ENCODE measurements at regions not wholly inside any gene's neighbourhood (a gene's known extent, or its start where the extent isn't known, plus 50 kb on each side); places are given as distances from the start of the nearest gene placed in this dataset.

DNA sequence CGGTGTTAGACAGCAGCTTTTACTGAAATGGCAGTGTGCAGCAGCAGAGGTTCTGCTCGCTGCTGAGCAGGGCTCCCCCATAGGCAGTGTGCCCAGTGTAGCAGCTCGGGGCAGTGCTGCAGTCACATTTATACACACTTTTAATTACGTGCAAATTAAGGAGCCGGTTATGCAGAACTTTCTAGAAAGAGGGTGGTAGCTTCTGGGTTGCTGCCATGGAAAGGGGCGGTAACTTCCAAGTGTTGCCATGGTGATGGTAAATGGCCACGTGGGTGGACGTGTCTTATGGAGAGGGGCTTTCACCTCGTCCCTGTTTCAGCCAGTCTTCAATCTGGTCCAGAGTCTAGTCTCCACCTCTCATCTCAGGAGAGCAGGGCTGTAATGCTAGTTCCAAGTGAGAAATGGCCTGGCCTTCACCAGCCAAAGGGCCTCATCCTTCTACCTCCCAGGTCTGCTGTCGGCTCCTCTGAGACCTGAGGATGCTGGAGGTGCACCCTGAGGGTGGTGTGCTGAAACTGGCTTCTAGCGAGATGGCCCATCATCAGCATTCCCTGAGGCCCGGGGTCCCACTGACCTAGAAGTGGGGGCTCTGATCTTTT, 180.5 kb upstream of the PMEPA1 start:
- no peak for DNase-seq

DNA sequence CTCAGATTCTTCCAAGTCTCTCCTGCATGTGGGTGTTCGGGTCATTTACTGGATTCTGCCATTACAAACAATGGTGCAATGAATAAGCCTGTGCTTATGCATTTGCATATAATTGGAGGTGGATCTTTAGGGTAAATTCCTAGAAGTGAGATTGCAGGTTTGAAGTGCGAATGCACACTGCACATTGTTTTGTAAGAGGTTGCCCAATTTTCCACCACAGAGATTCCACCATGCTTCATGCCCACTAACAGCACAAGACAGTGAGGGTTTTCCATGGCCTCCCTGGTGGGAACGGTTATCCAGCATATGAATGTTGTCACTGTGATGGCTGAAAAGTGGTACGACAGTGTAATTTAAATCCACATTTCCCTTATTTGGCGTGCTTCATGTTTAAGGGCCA, 178.8 kb upstream of the PMEPA1 start:
- no peak for DNase-seq

DNA sequence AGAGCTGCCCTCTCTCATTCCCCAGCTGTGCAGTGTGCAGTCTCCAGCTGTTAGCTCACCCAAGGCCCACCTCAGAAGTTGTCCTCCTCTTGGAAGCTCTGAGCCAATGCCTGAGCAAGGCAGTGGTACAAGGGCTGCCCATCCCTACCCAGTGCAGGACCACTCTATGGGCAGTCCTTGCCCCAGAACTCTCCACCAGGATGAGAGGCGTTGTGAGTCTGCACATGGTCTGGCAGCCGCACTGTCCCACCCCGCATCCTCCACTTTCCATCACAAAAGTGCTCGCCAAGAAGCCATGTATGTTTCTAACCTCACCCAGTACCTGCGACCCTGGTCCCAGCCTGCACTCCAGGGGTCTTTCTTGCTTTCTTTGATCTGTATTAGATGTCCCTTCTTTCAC, 175.1 kb upstream of the PMEPA1 start:
- no peak for DNase-seq

GRCh38 chr20:57883761-57884160, 173.9 kb upstream of the PMEPA1 start:
- DNase-seq = no peak

DNA sequence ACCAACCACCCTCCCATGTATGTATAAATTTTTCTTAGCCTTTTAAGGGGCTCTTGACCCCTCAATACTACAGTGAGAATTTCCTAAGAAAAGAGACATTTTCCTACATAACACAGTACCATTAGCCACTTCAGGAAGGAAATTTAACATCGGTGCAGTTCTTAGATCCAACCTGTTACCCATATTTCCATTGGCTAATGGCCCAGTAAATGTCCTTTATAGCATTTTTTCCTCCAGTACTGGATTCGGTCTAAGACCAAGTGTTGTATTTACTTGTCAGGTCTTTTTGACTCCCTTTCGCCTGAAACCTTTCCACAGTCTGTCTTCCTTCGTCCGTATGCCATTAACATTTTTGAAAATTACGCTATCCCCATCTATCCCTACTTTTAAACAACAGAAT, 173.4 kb upstream of the PMEPA1 start:
- no peak for DNase-seq

- no peak for DNase-seq
Observed at GRCh38 chr20:57882451-57883161, 172.8 kb upstream of the PMEPA1 start.

DNA sequence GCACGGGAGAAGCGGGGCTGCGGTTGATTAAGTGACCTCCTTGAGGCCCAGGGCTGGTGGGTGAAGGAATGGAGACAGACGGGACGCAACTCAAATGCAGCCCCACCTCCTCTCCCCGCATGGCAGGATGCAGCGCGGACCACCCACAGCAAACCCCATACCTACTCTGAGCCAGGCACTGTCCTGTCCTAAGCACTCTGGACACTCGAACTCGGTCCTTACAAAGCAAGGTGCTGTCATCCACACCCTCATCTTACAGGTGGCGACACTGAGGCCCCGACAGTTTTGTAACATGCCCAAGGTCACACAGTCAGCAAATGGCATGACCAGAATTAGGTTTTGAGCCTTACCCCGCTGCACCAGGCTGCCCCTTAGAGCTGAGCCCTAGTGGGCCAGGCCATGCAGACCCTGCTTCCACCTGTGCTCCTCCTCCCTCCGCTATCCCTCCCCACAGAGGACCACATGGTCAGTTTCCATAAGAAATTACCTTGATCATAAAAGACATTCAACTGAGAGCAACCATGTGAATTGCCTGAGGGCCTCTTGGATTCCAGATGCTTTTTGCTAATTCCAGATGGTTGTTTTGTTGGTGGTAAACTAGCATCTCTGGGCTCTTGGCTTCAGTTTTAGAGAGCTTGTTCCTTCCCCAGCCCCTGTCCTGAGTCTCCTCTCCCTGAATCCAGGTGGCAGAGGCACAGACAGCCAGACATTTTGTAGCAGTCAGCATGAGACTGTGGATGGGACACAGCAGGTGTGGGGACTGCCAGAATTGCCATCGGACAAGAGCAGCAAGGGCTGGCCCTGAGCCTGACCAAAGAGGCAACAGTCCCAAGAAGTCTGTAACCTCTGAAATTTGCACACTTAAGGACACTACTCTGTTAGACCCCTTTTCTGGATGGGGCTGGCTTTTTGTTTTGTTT, 171.9 kb upstream of the PMEPA1 start:
- no peak for DNase-seq

- DNase-seq = no peak
Observed at GRCh38 chr20:57880571-57880892, 170.7 kb upstream of the PMEPA1 start.

DNA sequence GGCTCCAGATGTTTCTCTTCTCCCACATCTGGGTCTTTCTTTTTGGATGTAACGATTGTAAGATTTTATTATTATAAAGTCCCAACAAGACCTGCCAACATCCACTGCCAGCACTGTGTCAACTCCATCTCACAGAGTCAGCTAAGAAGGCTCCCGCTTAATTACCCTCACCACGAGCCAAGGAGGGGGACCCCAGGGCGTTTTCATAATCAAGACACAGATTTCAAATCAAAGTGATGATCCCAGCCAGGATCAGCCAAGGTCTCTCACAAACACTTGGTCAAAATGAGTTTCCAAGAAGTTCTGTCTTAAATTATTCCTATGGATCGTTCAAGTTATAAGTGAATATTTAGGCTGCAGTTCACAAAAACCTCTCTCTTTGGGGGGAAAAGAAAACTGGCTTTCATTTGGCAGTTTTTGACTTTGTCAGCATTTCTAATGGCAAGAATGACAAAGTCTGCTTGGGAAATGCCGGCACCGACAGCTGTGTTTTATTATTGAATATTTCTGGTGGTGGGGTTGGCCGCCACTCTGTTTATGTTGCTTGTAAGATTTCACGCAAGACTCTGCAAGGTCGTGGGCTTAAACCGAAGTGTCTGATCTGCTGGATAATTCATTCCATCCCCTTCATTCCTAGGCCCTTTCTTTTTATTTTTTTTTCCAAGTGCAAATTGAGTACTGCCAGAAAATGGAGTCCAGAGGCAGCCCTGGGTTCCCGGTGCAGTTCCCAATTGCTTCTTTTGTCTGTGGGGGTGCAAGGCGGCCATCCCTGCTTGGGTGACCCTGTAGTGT, 170.2 kb upstream of the PMEPA1 start:
- no peak for DNase-seq

DNA sequence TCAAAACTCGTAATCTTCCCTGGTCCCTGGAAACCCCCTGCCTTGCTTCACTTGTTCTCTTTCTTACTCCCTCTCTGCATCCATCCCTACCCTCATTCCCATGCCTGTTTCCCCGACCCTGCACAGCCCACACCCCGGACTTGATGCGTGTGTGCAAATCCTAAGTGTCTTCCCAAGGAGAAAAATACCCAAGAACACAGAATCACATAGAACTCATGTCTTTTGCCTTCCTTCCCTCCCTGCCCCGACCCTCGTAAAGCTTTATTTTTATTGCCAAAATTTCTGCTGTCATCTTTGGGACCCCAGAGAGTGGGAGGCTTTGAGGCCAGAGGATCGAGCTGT, 169.6 kb upstream of the PMEPA1 start:
- no peak for DNase-seq

DNA sequence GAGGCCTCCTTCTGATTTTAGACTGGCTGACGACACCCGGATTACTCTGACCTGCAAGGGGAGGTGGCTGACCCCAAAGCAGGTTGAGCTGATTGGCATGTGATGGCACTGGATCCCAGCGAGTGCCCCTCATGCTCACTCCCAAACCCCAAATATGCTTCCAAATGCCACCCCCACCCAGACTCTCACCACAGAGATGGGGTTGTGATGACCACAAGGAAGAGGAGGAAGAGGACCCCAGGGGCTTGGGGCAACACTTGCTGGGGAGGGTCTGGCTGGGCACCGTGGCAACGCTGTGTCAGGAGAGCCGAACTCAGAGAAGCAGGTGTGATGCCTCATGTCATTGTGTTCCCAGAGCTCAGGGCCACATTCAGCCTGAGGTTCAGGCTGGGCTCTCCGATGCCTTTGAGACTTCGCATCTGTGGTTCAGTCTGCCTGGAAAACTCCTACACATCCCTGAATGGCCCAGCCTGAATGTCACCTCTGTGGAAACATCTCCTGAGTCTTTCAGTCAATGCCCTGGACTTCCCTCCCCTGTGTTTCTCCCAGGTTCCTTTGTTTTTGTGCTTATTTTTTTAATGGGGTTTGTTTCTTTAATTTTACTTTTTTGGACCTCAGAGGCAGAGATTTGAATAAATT, 169.1 kb upstream of the PMEPA1 start:
- no peak for DNase-seq

DNA sequence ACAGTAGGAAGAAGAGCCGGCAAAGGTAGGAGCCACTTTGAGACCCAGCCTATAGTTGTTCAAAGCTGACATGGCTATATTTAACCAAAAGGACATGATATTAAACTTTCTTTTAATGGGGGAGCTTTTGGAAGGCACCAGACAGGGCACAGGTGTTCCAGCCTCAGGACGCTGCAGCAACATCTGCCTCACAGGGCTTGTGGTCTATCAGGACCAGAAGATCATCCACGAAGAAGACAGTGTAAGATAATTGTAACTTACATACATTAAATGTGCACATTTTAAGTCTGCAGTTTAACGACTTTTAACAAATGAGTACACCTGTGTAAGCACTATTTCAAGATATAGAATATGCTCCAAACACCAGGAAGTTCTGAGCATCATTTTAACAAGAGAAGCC, 168.2 kb upstream of the PMEPA1 start:
- DNase-seq = no peak

DNA sequence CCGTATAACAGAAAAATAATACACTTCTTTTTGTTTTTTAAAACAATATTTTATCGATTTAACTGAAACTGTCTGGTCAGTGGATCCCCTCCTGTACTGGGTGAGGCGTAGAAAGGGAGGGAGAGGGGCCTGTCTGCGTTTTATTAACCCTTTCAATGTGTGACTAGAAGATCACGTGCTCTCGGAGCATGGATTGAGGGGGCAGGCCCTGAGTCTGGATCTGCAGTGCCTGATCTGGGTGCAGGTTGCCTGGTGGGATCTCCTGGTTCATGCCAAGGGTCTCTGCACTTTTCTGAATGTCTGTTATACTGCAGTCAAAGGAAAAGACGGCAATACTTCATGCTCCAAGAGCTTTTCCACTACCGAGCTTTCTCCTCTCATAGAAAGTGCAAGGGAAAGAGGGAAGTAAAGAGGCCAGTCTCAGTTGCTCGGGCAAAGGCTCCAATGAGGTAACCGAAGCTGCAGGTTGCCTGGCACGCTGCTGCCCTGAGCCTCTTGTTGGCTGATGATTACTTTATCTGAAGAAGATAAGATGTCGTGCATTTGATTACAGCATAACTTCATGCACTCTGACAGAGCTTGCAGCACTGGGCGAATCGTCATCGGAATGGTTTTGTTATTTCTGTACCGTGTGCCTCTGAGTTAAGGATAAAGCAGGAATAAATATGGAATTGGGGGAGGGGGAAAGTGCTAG, 167.5 kb upstream of the PMEPA1 start:
- DNase-seq = no peak

DNA sequence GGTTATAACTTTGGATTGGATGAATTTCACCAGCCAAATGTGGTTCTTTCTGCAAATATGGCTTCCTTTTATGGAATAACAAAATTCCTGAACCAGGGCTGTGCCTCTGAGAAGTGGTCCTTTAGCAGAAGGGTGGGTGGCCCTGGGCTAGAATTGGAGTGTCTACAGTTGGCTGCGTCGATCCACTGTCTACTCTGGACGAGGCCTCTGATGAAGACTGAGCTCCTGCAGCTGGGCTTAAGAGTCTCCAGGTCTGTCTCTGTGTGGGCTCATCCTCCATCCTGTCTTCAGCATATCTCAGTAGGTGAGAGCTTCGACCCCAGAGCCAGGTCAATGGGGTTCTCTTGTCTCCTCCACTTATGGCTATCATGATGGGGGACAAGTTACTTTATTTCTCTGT, 166.3 kb upstream of the PMEPA1 start:
- no peak for DNase-seq

GRCh38 chr20:57874141-57874540, 164.3 kb upstream of the PMEPA1 start:
- no peak for DNase-seq

- no peak for DNase-seq
Observed at GRCh38 chr20:57872816-57873409, 163.1 kb upstream of the PMEPA1 start.

- DNase-seq = no peak
Observed at GRCh38 chr20:57871237-57871632, 161.4 kb upstream of the PMEPA1 start.

DNA sequence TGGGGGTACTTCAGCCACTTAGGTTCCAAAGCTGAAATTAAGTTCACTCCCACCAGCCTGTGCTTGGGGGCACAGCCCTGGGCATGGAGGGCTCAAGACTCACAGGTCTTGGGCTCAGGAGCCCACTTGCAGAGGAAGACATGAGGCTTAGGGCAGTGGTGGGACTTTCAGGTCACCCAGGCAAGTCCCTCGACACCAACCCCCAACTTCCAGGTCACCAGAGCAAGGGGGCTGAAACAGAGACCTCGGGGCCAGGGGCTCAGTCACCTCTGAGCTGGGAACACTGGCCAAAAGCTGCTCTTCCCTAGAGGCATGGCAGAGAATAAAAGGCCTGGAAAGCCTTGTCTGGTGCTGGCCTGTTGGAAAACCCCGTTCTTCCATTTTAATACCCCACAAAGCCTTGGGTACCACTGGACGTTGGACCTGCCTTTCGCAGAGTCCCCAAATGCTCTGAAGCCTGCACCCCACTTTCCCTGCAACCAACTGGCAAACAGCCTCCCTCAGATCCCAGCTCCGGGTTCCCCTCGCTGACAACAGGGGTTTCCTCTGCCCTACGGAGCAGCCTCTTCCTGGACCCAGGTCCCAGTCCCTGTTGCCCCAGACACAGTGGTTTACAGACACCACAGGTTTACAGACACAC, 160.9 kb upstream of the PMEPA1 start:
- DNase-seq = no peak

DNA sequence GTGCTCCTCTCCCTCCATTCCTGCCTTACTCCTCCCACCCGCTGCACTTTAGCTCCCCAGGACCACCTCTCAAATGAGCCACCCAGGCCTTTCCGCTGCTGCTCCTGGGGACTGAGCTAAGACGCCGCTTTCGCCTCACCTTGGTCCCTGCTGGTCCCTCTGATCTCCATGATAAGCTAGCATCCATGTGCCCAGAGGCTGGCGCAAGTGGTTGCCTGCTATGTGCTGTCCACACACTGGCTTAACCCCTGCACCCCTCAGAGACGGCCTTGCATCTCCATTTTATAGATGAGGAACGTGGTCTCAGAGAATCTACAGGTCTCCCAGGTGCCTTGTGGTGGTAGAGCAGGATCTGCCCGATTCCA, 160.1 kb upstream of the PMEPA1 start:
- no peak for DNase-seq

- DNase-seq = no peak
Observed at GRCh38 chr20:57869291-57869950, 159.6 kb upstream of the PMEPA1 start.

DNA sequence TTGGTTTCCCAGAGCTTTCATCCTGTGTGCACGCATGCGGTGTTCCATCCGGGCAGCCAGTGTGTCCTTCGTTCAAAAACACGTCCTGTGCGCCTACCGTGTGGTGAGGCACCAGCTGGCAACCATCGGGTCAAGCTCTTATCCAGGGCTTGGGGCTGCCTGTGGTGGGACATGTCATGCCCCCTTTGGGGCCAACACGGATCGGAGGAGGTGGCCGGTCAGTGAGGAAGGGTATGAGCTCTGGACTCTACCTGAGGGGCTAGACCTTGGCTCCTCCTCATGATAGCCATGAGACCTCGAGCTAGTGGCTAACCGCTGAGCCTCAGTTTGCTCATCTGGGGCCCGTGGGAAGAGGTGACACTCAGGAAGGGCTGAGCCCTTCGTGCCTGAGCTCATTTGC, 158.5 kb upstream of the PMEPA1 start:
- DNase-seq = no peak

All from activated CD4-positive, alpha-beta T cell treated with anti-CD3 and anti-CD28 coated beads, Interleukin-2, amount 50 U/mL, for 16 hours (primary cell).